Adrenal gland (tissue), 9 donors: ENCODE measurements at regions not wholly inside any gene's neighbourhood (a gene's known extent, or its start where the extent isn't known, plus 50 kb on each side); places are given as distances from the start of the nearest gene placed in this dataset.
"Not testable (repeated sequence)": the region's sequence is repeated elsewhere in the genome, so short reads cannot be mapped to it uniquely, and the experiment has no call there.

ENCODE experiments used
- DNase-seq, 7 donors: peaks; one replicate each; pipeline ENCODE4 v3.0.0-alpha.2; 2019 to 2020
- H3K27ac ChIP-seq, 5 donors: fragments of 200-600 bp; sonication (generic) in 4 of 5; 1 replicate in 3 of 5; 2 replicates in 2 of 5; pipeline versions ENCODE4 v1.5.1 to v1.8.0; 2016 to 2020; ENCODE audit warnings: mild to moderate bottlenecking in 1 of 5
- H3K27me3 ChIP-seq: fragments of 200-600 bp; 2 replicates; pipeline ENCODE4 v1.8.0; 2021
- H3K36me3 ChIP-seq, 2 donors: fragments of 200-600 bp; replicated peaks in 1 of 2; 1 replicate in 1 of 2; 2 replicates in 1 of 2; pipeline versions ENCODE4 v1.5.1 to v1.8.0; 2018 to 2022
- H3K4me1 ChIP-seq, 2 donors: fragments of 200-600 bp; replicated peaks in 1 of 2; 1 replicate in 1 of 2; 2 replicates in 1 of 2; pipeline versions ENCODE4 v1.5.1 to v1.8.0; 2018 to 2021
- H3K4me3 ChIP-seq, 4 donors: fragments of 200-600 bp; sonication (generic) in 3 of 4; one replicate each; pipeline ENCODE4 v1.5.1; 2016 to 2018
- H3K9me3 ChIP-seq, 3 donors: fragments of 200-600 bp; sonication (generic) in 1 of 3; replicated peaks in 1 of 3; 1 replicate in 2 of 3; 2 replicates in 1 of 3; pipeline versions ENCODE4 v1.5.1 to v1.8.0; 2016 to 2021
- CTCF ChIP-seq, 6 experiments: fragments of 450-650 bp in 4 of 6; fragments of 200-600 bp in 2 of 6; sonication (generic) in 1 of 6; IDR thresholded peaks; 1 replicate in 5 of 6; 2 replicates in 1 of 6; pipeline versions ENCODE4 v1.5.1 to v1.8.0; 2016 to 2021; ENCODE audit warnings: antibody characterized with exemption in 6 of 6, mild to moderate bottlenecking in 2 of 6, moderate library complexity in 1 of 6
- POLR2A ChIP-seq, 2 donors: fragments of 450-650 bp; IDR thresholded peaks; one replicate each; pipeline ENCODE4 v1.6.1; 2017; ENCODE audit warnings: antibody characterized with exemption in 2 of 2, mild to moderate bottlenecking in 2 of 2, moderate library complexity in 1 of 2
- WGBS, 4 donors: extraction: QIAGEN DNeasy Blood & Tissue Kit in 2 of 4; methylation state at CpG; one replicate each; pipeline versions ENCODE4 v1.1.5 to v1.1.7; 2013 to 2017; 5-methylcytosine and 5-hydroxymethylcytosine counted together
- intact Hi-C, 2 donors: fragments of 100-400 bp; cut with DNase I; formaldehyde crosslinking; loops; one replicate each; pipeline versions ENCODE4 v1.14.1 to v1.15.0; 2022 to 2023
- donor health status: healthy with polysubstance abuse.
- donor health status: Bipolar disorder and iron deficiency.
- donor health status: DM: yes; HTN: yes; CAD: no.
- donor health status: DM: no; HTN: no; CAD: no.
- donor health status: DM: no; HTN: no; CAD: no.

- 61 to 70% (median 68%) methylated on average over 2 of the region's 2 CpGs for WGBS, 4 donors
- Histone ChIP-seq H3K4me1 (no peaks in the 10 kb centered on the region), H3K27ac (no peak overlapping the region), H3K4me3 (no peak overlapping the region), H3K36me3 (no peaks in the 10 kb centered on the region), H3K9me3 (no peaks in the 10 kb centered on the region), H3K27me3 (no peaks in the 10 kb centered on the region)
- intact Hi-C loops, result loop anchor here in 1 of 2 donors (10.0 kb wide), 1 partner anchor 207 kb away; no protein-coding TSS in a partner anchor
- no peak for DNase-seq
- TF ChIP-seq POLR2A (IDR thresholded peaks at IDR 0.05) (no peak), CTCF (IDR thresholded peaks at IDR 0.05) (no peak)
Measured at GRCh38 chr6:80517525-80517924, 411.1 kb downstream of the BCKDHB start.

- 76 to 89% (median 82%) methylated on average over 1 of the region's 1 CpG for WGBS, 4 donors
- intact Hi-C loops, result loop anchor here in 1 of 2 donors (10.0 kb wide), 1 partner anchor 214 kb away; no protein-coding TSS in a partner anchor
- H3K4me1 ChIP-seq, H3K4me3 ChIP-seq, H3K9me3 ChIP-seq, H3K27ac ChIP-seq, H3K36me3 ChIP-seq, H3K27me3 ChIP-seq, DNase-seq: not testable (repeated sequence)
Measured at GRCh38 chr6:80510521-80510920, 404.1 kb downstream of the BCKDHB start.

- intact Hi-C loops, result no loop called here
Measured at GRCh38 chr6:80508885-80509630, 402.6 kb downstream of the BCKDHB start.

GRCh38 chr6:80504882-80505281, 398.4 kb downstream of the BCKDHB start:
- intact Hi-C loops, result no loop called here

More at GRCh38 chr6:80508885-80509630, 402.6 kb downstream of the BCKDHB start:
- no peaks in the 10 kb centered on the region for H3K36me3 ChIP-seq
- no peak overlapping the region for H3K4me3 ChIP-seq
- no peaks in the 10 kb centered on the region for H3K27me3 ChIP-seq
- H3K4me1 ChIP-seq, result no peaks in the 10 kb centered on the region
- no peaks in the 10 kb centered on the region for H3K9me3 ChIP-seq
- H3K27ac ChIP-seq, result no peak overlapping the region
- TF ChIP-seq POLR2A (IDR thresholded peaks at IDR 0.05) (no peak), CTCF (IDR thresholded peaks at IDR 0.05) (no peak)
- DNase-seq, result no peak

More at GRCh38 chr6:80504882-80505281, 398.4 kb downstream of the BCKDHB start:
- Histone ChIP-seq H3K9me3 (no peaks in the 10 kb centered on the region), H3K27me3 (no peaks in the 10 kb centered on the region), H3K4me3 (no peak overlapping the region), H3K27ac (no peak overlapping the region), H3K36me3 (no peaks in the 10 kb centered on the region), H3K4me1 (no peaks in the 10 kb centered on the region)
- no peak for DNase-seq
- no peak for TF ChIP-seq CTCF (IDR thresholded peaks at IDR 0.05)
- TF ChIP-seq POLR2A (IDR thresholded peaks at IDR 0.05), result no peak
- 67 to 89% (median 78%) methylated on average over 3 of the region's 3 CpGs for WGBS, 4 donors
